Activated T-helper 2 cell treated with anti-CD3 and anti-CD28 coated beads, Interferon-gamma antibody, Interleukin-2, Interleukin-4, amounts not matched to agents 10 μg/mL and 5 μg/mL and 100 μg/mL, durations not matched to agents 14 hours and 24 hours and 36 hours (primary cell): ENCODE measurements at regions not wholly inside any gene's neighbourhood (a gene's known extent, or its start where the extent isn't known, plus 50 kb on each side); places are given as distances from the start of the nearest gene placed in this dataset.

Experiments used
- DNase-seq: peaks from one replicate; pipeline ENCODE4 v3.0.0; 2021; ENCODE audit warnings: low spot score
- H3K27ac Mint-ChIP-seq: one replicate; pipeline ENCODE4 v1.8.0; 2021; ENCODE audit warnings: mixed read lengths
- H3K27me3 Mint-ChIP-seq: one replicate; pipeline ENCODE4 v1.8.0; 2021; ENCODE audit warnings: low read depth, mixed read lengths
- H3K36me3 Mint-ChIP-seq: one replicate; pipeline ENCODE4 v1.8.0; 2021; ENCODE audit warnings: low read depth, mixed read lengths
- H3K4me1 Mint-ChIP-seq: one replicate; pipeline ENCODE4 v1.8.0; 2021; ENCODE audit warnings: low read depth, mixed read lengths
- H3K4me3 Mint-ChIP-seq: one replicate; pipeline ENCODE4 v1.8.0; 2021; ENCODE audit warnings: low read depth, mild to moderate bottlenecking, moderate library complexity, mixed read lengths
- H3K9me3 Mint-ChIP-seq: one replicate; pipeline ENCODE4 v1.8.0; 2021; ENCODE audit warnings: mixed read lengths
- intact Hi-C: fragments of 100-400 bp; cut with micrococcal nuclease; formaldehyde crosslinking; loops from one replicate; pipeline ENCODE4 v1.15.1; 2023

DNA sequence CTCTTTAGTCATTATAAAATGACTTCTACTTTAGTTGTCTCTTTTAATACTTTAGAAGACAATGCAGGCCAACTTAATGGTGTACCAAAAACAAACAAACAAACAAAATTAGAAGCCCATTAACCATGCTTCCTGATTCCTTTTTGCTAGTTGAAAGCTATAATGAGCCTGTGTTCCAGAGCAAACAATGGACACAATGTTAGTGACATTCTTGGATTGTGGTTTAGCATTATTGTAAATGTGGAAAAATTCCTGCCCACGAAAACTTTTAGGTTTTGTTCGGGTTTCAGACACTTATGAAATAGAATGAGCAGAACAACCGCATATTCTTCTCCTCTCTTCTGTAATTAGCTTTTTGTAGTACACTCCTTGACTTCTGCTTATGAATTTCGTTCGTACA, 1682.7 kb upstream of the PCDH7 start:
- Mint-ChIP-seq H3K4me3 (no peak overlapping the region), H3K9me3 (peaks cover 35% of the 10 kb centered on the region), H3K27me3 (no peaks in the 10 kb centered on the region), H3K36me3 (no peaks in the 10 kb centered on the region), H3K27ac (no peak overlapping the region), H3K4me1 (no peaks in the 10 kb centered on the region)
- intact Hi-C loops = no loop called here
- DNase-seq = no peak

DNA sequence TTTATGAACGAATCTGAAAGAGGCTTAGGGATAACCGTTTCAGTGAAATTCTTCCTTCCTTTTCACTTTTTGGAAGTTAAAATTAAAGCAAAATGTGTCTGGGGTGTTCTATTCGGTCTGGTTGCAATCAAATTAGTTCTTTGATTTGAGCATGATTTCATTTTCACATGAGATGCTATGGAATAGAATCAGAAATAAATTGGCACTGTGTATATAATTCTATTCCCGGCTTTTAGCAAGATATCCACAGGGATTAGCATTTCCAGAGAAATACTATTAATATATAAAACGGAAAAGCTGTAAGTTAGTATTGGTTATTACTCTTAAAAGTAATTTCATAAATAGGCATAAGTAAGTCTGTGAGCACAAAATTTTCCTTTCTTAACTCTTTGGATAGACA, 1676.8 kb upstream of the PCDH7 start:
- no peak overlapping the region for H3K4me3 Mint-ChIP-seq
- intact Hi-C loops = no loop called here
- no peak overlapping the region for H3K27ac Mint-ChIP-seq
- no peak for DNase-seq
- no peaks in the 10 kb centered on the region for H3K4me1 Mint-ChIP-seq
- H3K27me3 Mint-ChIP-seq = no peaks in the 10 kb centered on the region
- peaks cover 25% of the 10 kb centered on the region for H3K9me3 Mint-ChIP-seq
- no peaks in the 10 kb centered on the region for H3K36me3 Mint-ChIP-seq

DNA sequence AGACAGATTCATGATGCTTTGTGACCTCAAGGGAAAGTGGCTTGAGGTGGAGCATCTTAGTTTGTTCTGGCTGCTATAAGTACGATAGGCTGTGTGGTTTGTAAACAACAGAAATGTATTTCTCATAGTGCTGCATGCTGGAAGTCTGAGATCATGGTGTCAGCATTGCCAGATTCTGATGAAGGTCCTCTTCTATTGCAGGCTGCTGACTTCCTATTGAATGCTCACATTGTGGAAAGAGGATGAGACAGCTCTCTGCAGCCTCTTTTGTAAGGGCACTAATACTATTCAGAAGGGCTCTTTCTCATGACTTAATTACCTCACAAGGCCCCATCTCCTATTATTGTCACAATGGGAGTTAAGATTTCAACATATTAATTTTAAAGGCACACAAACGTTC, 1674.0 kb upstream of the PCDH7 start:
- Mint-ChIP-seq H3K9me3 (peaks cover 28% of the 10 kb centered on the region), H3K4me3 (no peak overlapping the region), H3K27me3 (no peaks in the 10 kb centered on the region), H3K27ac (no peak overlapping the region), H3K36me3 (no peaks in the 10 kb centered on the region), H3K4me1 (no peaks in the 10 kb centered on the region)
- intact Hi-C loops = no loop called here
- DNase-seq = no peak

DNA sequence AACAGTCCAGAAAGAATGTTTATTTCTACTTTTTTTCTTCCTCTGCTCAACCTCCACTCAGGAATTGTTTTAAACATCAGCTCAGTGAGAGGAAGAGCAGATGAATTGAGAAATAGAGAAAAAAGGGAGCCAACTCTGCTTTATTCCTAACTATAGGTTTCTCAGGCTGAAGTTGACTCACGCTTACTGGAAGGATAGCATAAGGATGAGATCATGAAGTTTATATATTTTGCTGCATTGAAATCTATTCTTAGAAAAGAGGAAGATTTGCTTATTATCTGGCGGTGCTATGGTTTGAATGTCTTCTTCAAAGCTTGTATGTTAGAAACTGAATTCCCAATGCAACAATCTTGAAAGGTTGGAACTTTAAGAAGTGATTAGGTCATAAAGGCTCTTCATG, 1673.4 kb upstream of the PCDH7 start:
- H3K27me3 Mint-ChIP-seq = no peaks in the 10 kb centered on the region
- DNase-seq = no peak
- intact Hi-C loops = no loop called here
- no peaks in the 10 kb centered on the region for H3K4me1 Mint-ChIP-seq
- H3K27ac Mint-ChIP-seq = no peak overlapping the region
- no peaks in the 10 kb centered on the region for H3K36me3 Mint-ChIP-seq
- peaks cover 32% of the 10 kb centered on the region for H3K9me3 Mint-ChIP-seq
- no peak overlapping the region for H3K4me3 Mint-ChIP-seq

DNA sequence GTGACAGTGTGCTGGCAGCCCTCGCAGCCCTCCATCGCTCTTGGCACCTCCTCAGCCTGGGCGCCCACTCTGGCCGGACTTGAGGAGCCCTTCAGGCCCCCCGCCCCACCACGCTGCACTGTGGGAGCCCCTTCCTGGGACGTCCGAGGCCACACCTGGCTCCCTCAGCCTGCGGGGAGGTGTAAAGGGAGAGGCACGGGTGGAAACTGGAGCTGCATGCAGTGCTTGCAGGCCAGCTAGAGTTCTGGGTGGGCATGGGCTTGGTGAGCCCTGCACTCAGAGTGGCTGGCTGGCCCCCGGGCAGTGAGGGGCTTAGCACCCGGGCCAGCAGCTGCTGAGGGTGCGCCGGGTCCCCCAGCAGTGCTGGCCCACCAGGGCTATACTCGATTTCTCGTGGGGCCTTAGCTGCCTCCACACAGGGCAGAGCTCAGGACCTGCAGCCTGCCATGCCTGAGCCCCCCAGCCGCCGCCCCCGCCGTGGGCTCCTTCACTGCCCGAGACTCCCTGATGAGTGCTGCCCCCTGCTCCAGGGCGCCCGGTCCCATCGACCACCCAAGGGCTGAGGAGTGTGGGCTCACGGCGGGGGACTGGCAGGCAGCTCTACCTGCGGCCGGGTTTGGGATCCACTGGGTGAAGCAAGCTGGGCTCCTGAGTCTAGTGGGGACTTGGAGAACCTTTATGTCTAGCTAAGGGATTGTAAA, 1672.7 kb upstream of the PCDH7 start:
- intact Hi-C loops = no loop called here

DNA sequence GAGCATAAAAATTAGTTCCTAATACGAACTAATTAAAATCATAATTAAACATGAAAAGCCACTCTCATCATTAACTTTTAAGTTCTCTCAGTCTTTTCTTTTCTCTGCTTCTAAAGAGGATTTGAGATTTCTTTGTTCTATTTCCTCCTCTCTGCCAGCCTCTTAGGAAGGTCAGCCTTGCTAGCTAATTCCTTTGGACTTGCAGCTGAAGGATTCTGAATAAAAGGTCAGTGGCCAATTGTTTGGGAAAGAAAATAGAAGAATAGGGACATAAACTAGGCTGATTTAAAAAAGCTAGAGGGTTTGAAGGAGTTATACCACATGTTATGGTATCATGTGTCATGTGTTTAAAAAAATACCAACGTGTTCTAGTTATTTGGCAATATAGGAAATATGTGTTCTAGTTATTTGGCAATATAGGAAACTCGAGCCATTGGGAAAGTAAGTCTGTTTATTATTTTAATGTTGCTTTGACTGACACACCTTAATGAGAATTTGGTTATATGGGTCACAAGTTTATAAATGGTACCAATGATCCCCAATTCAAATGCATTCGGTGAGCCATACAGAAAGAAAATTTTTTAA, 1668.7 kb upstream of the PCDH7 start:
- intact Hi-C loops = no loop called here
- Mint-ChIP-seq H3K4me3 (no peak overlapping the region), H3K27ac (no peak overlapping the region), H3K9me3 (peaks cover 41% of the 10 kb centered on the region), H3K4me1 (no peaks in the 10 kb centered on the region), H3K27me3 (no peaks in the 10 kb centered on the region), H3K36me3 (no peaks in the 10 kb centered on the region)
- no peak for DNase-seq

More for the DNA sequence above, 1672.7 kb upstream of the PCDH7 start:
- H3K36me3 Mint-ChIP-seq = no peaks in the 10 kb centered on the region
- no peaks in the 10 kb centered on the region for H3K27me3 Mint-ChIP-seq
- DNase-seq = no peak
- no peak overlapping the region for H3K27ac Mint-ChIP-seq
- no peaks in the 10 kb centered on the region for H3K4me1 Mint-ChIP-seq
- peaks cover 32% of the 10 kb centered on the region for H3K9me3 Mint-ChIP-seq
- no peak overlapping the region for H3K4me3 Mint-ChIP-seq

DNA sequence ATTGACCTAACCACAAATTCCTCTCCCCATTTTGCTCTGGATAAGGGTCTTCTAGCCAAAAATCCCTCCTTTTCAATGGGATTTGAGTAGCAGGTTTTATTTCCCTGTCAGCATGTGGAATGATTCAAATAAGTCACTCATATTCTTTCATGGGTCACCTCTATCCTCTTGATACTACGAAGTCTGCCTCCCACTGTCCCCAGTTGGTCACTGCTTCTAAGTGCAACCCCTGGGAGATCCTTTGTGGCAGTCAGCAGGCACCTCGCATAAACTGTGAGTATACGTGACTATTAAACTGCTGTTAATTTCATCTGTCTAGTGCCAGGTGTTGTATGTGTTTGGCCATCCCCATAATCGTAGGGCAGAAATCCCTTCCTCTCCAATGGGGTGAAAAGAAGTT, 1667.9 kb upstream of the PCDH7 start:
- Mint-ChIP-seq H3K9me3 (peaks cover 34% of the 10 kb centered on the region), H3K27ac (no peak overlapping the region), H3K36me3 (no peaks in the 10 kb centered on the region), H3K4me1 (no peaks in the 10 kb centered on the region), H3K27me3 (no peaks in the 10 kb centered on the region), H3K4me3 (no peak overlapping the region)
- intact Hi-C loops = no loop called here
- no peak for DNase-seq

DNA sequence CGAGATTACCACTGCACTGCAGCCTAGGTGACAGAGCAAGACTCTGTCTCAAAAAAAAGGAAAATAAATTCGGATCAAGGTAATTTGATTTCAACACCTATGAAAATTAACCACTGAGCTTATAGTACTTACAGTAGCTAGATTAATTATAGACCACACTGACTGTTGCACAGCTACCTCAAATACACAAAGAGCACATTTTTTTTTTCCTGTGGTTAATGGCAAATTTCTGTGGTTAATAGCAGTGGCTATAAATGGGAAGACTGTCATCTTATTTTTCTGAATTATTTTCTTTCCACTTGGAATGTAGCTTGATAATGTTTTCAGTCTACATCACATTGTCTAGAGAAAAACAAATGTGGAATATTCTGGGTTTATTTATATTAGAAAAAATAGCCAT, 1661.6 kb upstream of the PCDH7 start:
- Mint-ChIP-seq H3K36me3 (no peaks in the 10 kb centered on the region), H3K9me3 (peaks cover 17% of the 10 kb centered on the region), H3K27ac (no peak overlapping the region), H3K4me3 (no peak overlapping the region), H3K4me1 (no peaks in the 10 kb centered on the region), H3K27me3 (no peaks in the 10 kb centered on the region)
- intact Hi-C loops = no loop called here
- DNase-seq = no peak

DNA sequence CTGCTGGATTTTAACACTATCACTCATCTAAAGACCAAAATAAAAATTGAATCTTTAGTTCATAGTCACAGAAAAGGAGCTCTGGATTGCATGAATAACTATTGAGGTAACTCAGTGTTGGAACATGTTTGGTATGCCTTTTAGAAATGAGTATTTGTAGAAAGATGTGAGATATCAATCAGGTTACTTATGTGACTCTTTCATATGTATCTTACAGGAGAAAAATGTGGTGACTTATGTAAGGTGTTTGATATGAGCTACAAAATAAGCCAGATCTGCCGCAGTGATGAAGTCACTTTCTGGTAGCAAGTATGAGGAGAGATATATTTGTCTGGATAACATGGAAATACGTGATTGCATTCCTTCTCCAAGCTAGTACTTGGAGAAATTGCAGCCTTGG, 1653.3 kb upstream of the PCDH7 start:
- no peaks in the 10 kb centered on the region for H3K36me3 Mint-ChIP-seq
- DNase-seq = no peak
- H3K27me3 Mint-ChIP-seq = no peaks in the 10 kb centered on the region
- H3K9me3 Mint-ChIP-seq = peaks cover 35% of the 10 kb centered on the region
- intact Hi-C loops = no loop called here
- no peaks in the 10 kb centered on the region for H3K4me1 Mint-ChIP-seq
- no peak overlapping the region for H3K27ac Mint-ChIP-seq
- H3K4me3 Mint-ChIP-seq = no peak overlapping the region

DNA sequence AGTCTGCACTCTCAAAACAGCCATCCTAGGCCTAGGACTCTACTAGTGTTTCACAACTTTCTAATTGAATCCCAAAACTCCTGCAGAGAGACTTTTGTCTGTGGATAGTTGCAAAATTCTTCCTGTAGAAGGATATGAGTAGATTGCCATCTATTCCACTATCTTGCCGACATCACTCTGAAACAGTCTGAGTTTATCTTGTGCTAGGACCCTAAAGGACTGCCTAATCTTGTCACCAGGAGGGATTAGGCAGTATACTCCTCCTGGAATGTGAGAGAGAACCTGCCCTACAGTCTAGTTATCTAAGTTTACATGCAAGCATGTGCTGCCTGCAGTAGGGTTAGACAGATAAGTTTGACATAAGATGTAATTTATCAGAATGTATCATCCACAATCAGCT, 1646.6 kb upstream of the PCDH7 start:
- Mint-ChIP-seq H3K4me3 (no peak overlapping the region), H3K9me3 (peaks cover 49% of the 10 kb centered on the region), H3K27me3 (no peaks in the 10 kb centered on the region), H3K4me1 (no peaks in the 10 kb centered on the region), H3K36me3 (no peaks in the 10 kb centered on the region), H3K27ac (no peak overlapping the region)
- no peak for DNase-seq
- intact Hi-C loops = no loop called here

DNA sequence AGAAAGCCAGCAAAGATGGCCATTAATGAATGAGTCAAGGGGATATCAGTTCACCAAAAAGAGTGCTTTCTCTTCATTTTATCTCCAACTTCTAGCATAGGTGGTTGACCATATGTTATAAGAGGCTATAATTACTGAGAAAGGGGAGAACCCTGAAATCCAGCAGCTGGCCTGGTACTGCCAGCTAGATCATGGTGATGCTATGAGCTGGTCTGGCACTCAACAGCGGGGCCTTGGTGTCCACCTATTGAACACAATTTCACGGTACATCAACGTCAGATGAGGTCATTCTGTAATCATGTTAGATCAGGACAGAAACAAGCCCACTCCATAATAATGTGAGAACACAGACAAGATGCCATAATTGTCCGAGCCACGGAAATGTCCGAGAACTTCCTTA, 1644.8 kb upstream of the PCDH7 start:
- Mint-ChIP-seq H3K9me3 (peaks cover 33% of the 10 kb centered on the region), H3K27me3 (no peaks in the 10 kb centered on the region), H3K4me1 (no peaks in the 10 kb centered on the region), H3K27ac (no peak overlapping the region), H3K36me3 (no peaks in the 10 kb centered on the region), H3K4me3 (no peak overlapping the region)
- intact Hi-C loops = no loop called here
- DNase-seq = no peak

DNA sequence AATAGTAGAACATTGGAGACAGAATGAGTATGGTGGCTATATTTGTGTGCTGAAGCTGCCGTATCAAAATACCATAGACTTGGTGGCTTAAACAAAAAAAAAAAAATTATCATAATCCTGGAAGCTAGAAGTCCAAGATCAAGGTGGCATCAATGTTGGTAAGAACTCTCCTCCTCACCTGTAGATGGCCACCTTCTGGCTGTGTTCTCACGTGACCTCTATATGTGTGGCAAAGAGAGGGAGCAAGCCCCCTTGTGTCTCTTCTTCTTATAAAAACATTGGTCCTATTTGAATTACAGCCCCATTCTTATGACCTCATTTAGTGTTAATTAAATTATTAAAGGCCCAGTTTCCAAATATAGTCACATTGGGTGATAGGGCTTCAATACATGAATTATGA, 1640.9 kb upstream of the PCDH7 start:
- no peaks in the 10 kb centered on the region for H3K4me1 Mint-ChIP-seq
- no peaks in the 10 kb centered on the region for H3K27me3 Mint-ChIP-seq
- no peak for DNase-seq
- H3K27ac Mint-ChIP-seq = no peak overlapping the region
- intact Hi-C loops = no loop called here
- no peak overlapping the region for H3K4me3 Mint-ChIP-seq
- H3K9me3 Mint-ChIP-seq = peaks cover 17% of the 10 kb centered on the region
- no peaks in the 10 kb centered on the region for H3K36me3 Mint-ChIP-seq

DNA sequence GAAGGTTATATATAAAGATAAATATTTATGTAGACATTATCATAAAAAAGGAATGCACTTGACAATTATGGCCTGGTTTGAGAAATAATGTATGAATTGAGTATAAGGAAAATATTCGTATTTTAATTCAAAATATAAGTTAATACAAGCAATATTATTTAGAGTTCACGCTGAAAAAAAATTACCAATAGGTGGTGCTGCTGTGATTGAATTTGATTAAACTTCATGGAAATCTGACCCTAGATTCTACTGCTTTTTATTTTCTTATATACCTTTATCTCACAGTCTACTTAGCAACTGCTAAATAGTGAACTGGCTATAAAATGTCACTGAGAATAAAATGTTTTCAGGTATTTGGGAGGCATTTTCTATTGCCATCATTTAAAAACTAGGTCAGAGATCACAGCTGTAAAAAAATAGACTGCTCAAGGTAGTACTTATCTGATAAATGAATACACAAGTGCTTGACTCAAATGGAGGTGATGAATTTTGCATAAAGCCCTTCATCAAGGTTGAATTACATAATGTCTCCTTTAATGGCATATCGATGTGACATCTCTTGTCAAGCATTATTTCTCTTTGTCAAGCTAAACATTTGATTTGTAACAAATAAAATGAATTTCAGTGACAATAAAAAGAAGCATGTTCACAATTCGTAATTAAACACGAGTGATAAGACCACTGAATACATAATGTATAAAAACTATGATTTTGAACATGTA, 1638.8 kb upstream of the PCDH7 start:
- Mint-ChIP-seq H3K4me3 (no peak overlapping the region), H3K36me3 (no peaks in the 10 kb centered on the region), H3K27ac (no peak overlapping the region), H3K9me3 (peaks cover 22% of the 10 kb centered on the region), H3K4me1 (no peaks in the 10 kb centered on the region), H3K27me3 (no peaks in the 10 kb centered on the region)
- no peak for DNase-seq
- intact Hi-C loops = no loop called here
